Activated naive CD4-positive, alpha-beta T cell treated with anti-CD3 and anti-CD28 coated beads, Interleukin-2, amount 10 ng/mL, durations not matched to agents 7 days and 5 days (primary cell): ENCODE measurements at regions not wholly inside any gene's neighbourhood (a gene's known extent, or its start where the extent isn't known, plus 50 kb on each side); places are given as distances from the start of the nearest gene placed in this dataset.

Experiments
- CTCF ChIA-PET: fragments of 350-600 bp; sonication (Branson Sonifier 250); formaldehyde crosslinking; loops from one replicate; lab custom pipeline; 2021; ENCODE audit warnings: antibody characterized with exemption; lab: Charles Lee
- DNase-seq: peaks from one replicate; pipeline ENCODE4 v3.0.0-alpha.2; 2020
- H3K27ac Mint-ChIP-seq: one replicate; pipeline ENCODE4 v1.8.0; 2021; ENCODE audit warnings: mild to moderate bottlenecking, moderate library complexity, mixed read lengths
- H3K27me3 Mint-ChIP-seq: one replicate; pipeline ENCODE4 v1.8.0; 2021; ENCODE audit warnings: mild to moderate bottlenecking, mixed read lengths
- H3K36me3 Mint-ChIP-seq: one replicate; pipeline ENCODE4 v1.8.0; 2021; ENCODE audit warnings: mixed read lengths
- H3K4me1 Mint-ChIP-seq: one replicate; pipeline ENCODE4 v1.8.0; 2021; ENCODE audit warnings: mixed read lengths
- H3K4me3 Mint-ChIP-seq: one replicate; pipeline ENCODE4 v1.8.0; 2021; ENCODE audit warnings: mild to moderate bottlenecking, moderate library complexity, mixed read lengths
- H3K9me3 Mint-ChIP-seq: one replicate; pipeline ENCODE4 v1.8.0; 2021; ENCODE audit warnings: mixed read lengths

GRCh38 chr6:145423936-145424335 is 311.4 kb downstream of the EPM2A start:
- CTCF ChIA-PET, result interaction anchor here (0.7 to 1.1 kb wide), 2 partner anchors 9 kb away, joined by 3 read pairs; no protein-coding TSS in a partner anchor

GRCh38 chr6:145427232-145427631 is 308.1 kb downstream of the EPM2A start:
- Mint-ChIP-seq H3K4me1 (no peaks in the 10 kb centered on the region), H3K9me3 (no peaks in the 10 kb centered on the region), H3K27me3 (no peaks in the 10 kb centered on the region), H3K27ac (no peak overlapping the region), H3K36me3 (no peaks in the 10 kb centered on the region), H3K4me3 (no peak overlapping the region)
- no peak for DNase-seq
- CTCF ChIA-PET, result no interaction called here

More at GRCh38 chr6:145423936-145424335, 311.4 kb downstream of the EPM2A start:
- DNase-seq, result no peak
- Mint-ChIP-seq H3K27me3 (no peaks in the 10 kb centered on the region), H3K4me1 (no peaks in the 10 kb centered on the region), H3K4me3 (no peak overlapping the region), H3K36me3 (no peaks in the 10 kb centered on the region), H3K9me3 (no peaks in the 10 kb centered on the region), H3K27ac (no peak overlapping the region)

- H3K27me3 Mint-ChIP-seq, result no peaks in the 10 kb centered on the region
- no peak for DNase-seq
- no peaks in the 10 kb centered on the region for H3K36me3 Mint-ChIP-seq
- no peak overlapping the region for H3K27ac Mint-ChIP-seq
- no peaks in the 10 kb centered on the region for H3K4me1 Mint-ChIP-seq
- H3K4me3 Mint-ChIP-seq, result no peak overlapping the region
- H3K9me3 Mint-ChIP-seq, result no peaks in the 10 kb centered on the region
- CTCF ChIA-PET, result no interaction called here
Observed at GRCh38 chr6:145428706-145429105, 306.6 kb downstream of the EPM2A start.

- CTCF ChIA-PET, result no interaction called here
- H3K9me3 Mint-ChIP-seq, result peaks cover 22% of the 10 kb centered on the region
- H3K27ac Mint-ChIP-seq, result no peak overlapping the region
- DNase-seq, result no peak
- H3K4me3 Mint-ChIP-seq, result no peak overlapping the region
- no peaks in the 10 kb centered on the region for H3K4me1 Mint-ChIP-seq
- no peaks in the 10 kb centered on the region for H3K27me3 Mint-ChIP-seq
- no peaks in the 10 kb centered on the region for H3K36me3 Mint-ChIP-seq
Observed at GRCh38 chr6:145442110-145442509, 293.2 kb downstream of the EPM2A start.

GRCh38 chr6:145445674-145446073 is 289.6 kb downstream of the EPM2A start:
- no peak overlapping the region for H3K27ac Mint-ChIP-seq

GRCh38 chr6:145451029-145451428 is 284.3 kb downstream of the EPM2A start:
- H3K4me1 Mint-ChIP-seq, result no peaks in the 10 kb centered on the region
- H3K27ac Mint-ChIP-seq, result no peak overlapping the region
- H3K27me3 Mint-ChIP-seq, result no peaks in the 10 kb centered on the region
- no peak overlapping the region for H3K4me3 Mint-ChIP-seq
- DNase-seq, result no peak
- H3K9me3 Mint-ChIP-seq, result peaks cover 4% of the 10 kb centered on the region
- CTCF ChIA-PET, result no interaction called here
- no peaks in the 10 kb centered on the region for H3K36me3 Mint-ChIP-seq

More at GRCh38 chr6:145445674-145446073, 289.6 kb downstream of the EPM2A start:
- Mint-ChIP-seq H3K4me3 (no peak overlapping the region), H3K27me3 (no peaks in the 10 kb centered on the region), H3K9me3 (peaks cover 21% of the 10 kb centered on the region), H3K4me1 (no peaks in the 10 kb centered on the region), H3K36me3 (no peaks in the 10 kb centered on the region)
- CTCF ChIA-PET, result no interaction called here
- DNase-seq, result no peak

- Mint-ChIP-seq H3K4me1 (no peaks in the 10 kb centered on the region), H3K9me3 (no peaks in the 10 kb centered on the region), H3K4me3 (no peak overlapping the region), H3K27ac (no peak overlapping the region), H3K27me3 (no peaks in the 10 kb centered on the region), H3K36me3 (no peaks in the 10 kb centered on the region)
- DNase-seq, result no peak
- CTCF ChIA-PET, result interaction anchor here (1.3 kb wide), 1 partner anchor 180 kb away, joined by 3 read pairs; no protein-coding TSS in a partner anchor
Observed at GRCh38 chr6:145453376-145453775, 281.9 kb downstream of the EPM2A start.

- H3K4me3 Mint-ChIP-seq, result no peak overlapping the region
- H3K27ac Mint-ChIP-seq, result no peak overlapping the region
- no peaks in the 10 kb centered on the region for H3K27me3 Mint-ChIP-seq
- H3K4me1 Mint-ChIP-seq, result no peaks in the 10 kb centered on the region
- no peaks in the 10 kb centered on the region for H3K36me3 Mint-ChIP-seq
- DNase-seq, result no peak
- H3K9me3 Mint-ChIP-seq, result no peaks in the 10 kb centered on the region
- CTCF ChIA-PET, result no interaction called here
Observed at GRCh38 chr6:145454006-145454405, 281.3 kb downstream of the EPM2A start.

- CTCF ChIA-PET, result no interaction called here
- Mint-ChIP-seq H3K4me3 (no peak overlapping the region), H3K27ac (no peak overlapping the region), H3K9me3 (no peaks in the 10 kb centered on the region), H3K27me3 (no peaks in the 10 kb centered on the region), H3K36me3 (no peaks in the 10 kb centered on the region), H3K4me1 (no peaks in the 10 kb centered on the region)
- no peak for DNase-seq
Observed at GRCh38 chr6:145457556-145457955, 277.8 kb downstream of the EPM2A start.

GRCh38 chr6:145468534-145468933 is 266.8 kb downstream of the EPM2A start:
- Mint-ChIP-seq H3K36me3 (no peaks in the 10 kb centered on the region), H3K9me3 (peaks cover 2% of the 10 kb centered on the region), H3K27me3 (no peaks in the 10 kb centered on the region), H3K27ac (no peak overlapping the region), H3K4me1 (no peaks in the 10 kb centered on the region), H3K4me3 (no peak overlapping the region)
- CTCF ChIA-PET, result no interaction called here
- DNase-seq, result no peak

- no peaks in the 10 kb centered on the region for H3K27me3 Mint-ChIP-seq
- no peaks in the 10 kb centered on the region for H3K36me3 Mint-ChIP-seq
- peaks cover 2% of the 10 kb centered on the region for H3K9me3 Mint-ChIP-seq
- no peak overlapping the region for H3K27ac Mint-ChIP-seq
- CTCF ChIA-PET, result no interaction called here
- no peak for DNase-seq
- no peak overlapping the region for H3K4me3 Mint-ChIP-seq
- no peaks in the 10 kb centered on the region for H3K4me1 Mint-ChIP-seq
Observed at GRCh38 chr6:145469021-145469420, 266.3 kb downstream of the EPM2A start.

GRCh38 chr6:145475794-145476396 is 259.4 kb downstream of the EPM2A start:
- Mint-ChIP-seq H3K4me3 (no peak overlapping the region), H3K36me3 (no peaks in the 10 kb centered on the region), H3K27me3 (no peaks in the 10 kb centered on the region), H3K4me1 (no peaks in the 10 kb centered on the region), H3K9me3 (peaks cover 6% of the 10 kb centered on the region), H3K27ac (no peak overlapping the region)
- no peak for DNase-seq
- CTCF ChIA-PET, result no interaction called here

- no peaks in the 10 kb centered on the region for H3K36me3 Mint-ChIP-seq
- CTCF ChIA-PET, result no interaction called here
- no peak overlapping the region for H3K27ac Mint-ChIP-seq
- DNase-seq, result no peak
- H3K9me3 Mint-ChIP-seq, result peaks cover 4% of the 10 kb centered on the region
- no peak overlapping the region for H3K4me3 Mint-ChIP-seq
- H3K4me1 Mint-ChIP-seq, result no peaks in the 10 kb centered on the region
- H3K27me3 Mint-ChIP-seq, result no peaks in the 10 kb centered on the region
Observed at GRCh38 chr6:145480024-145480423, 255.3 kb downstream of the EPM2A start.

GRCh38 chr6:145483191-145483996 is 251.9 kb downstream of the EPM2A start:
- Mint-ChIP-seq H3K27ac (no peak overlapping the region), H3K9me3 (no peaks in the 10 kb centered on the region), H3K36me3 (no peaks in the 10 kb centered on the region), H3K4me3 (no peak overlapping the region), H3K27me3 (no peaks in the 10 kb centered on the region), H3K4me1 (no peaks in the 10 kb centered on the region)
- CTCF ChIA-PET, result interaction anchor here (0.6 to 1.3 kb wide), 2 partner anchors 9 to 813 kb away, joined by 3 read pairs; no protein-coding TSS in a partner anchor
- no peak for DNase-seq

- no peaks in the 10 kb centered on the region for H3K36me3 Mint-ChIP-seq
- CTCF ChIA-PET, result no interaction called here
- no peak overlapping the region for H3K27ac Mint-ChIP-seq
- no peaks in the 10 kb centered on the region for H3K27me3 Mint-ChIP-seq
- DNase-seq, result no peak
- no peak overlapping the region for H3K4me3 Mint-ChIP-seq
- H3K9me3 Mint-ChIP-seq, result no peaks in the 10 kb centered on the region
- no peaks in the 10 kb centered on the region for H3K4me1 Mint-ChIP-seq
Observed at GRCh38 chr6:145485288-145485687, 250.0 kb downstream of the EPM2A start.
